PC-9 (cell line): ENCODE measurements at regions not wholly inside any gene's neighbourhood (a gene's known extent, or its start where the extent isn't known, plus 50 kb on each side); places are given as distances from the start of the nearest gene placed in this dataset.

ENCODE experiments used
- CTCF ChIP-seq: fragments of 200-600 bp; sonication (generic); conservative IDR thresholded peaks from 2 replicates; pipeline ENCODE4 v1.6.1; 2017; ENCODE audit warnings: mixed run types, antibody characterized with exemption, mild to moderate bottlenecking, moderate library complexity
- EZH2 ChIP-seq: fragments of 200-600 bp; sonication (generic); IDR thresholded peaks from 2 replicates; pipeline ENCODE4 v1.8.0; 2017; ENCODE audit warnings: antibody characterized with exemption, low read depth

DNA sequence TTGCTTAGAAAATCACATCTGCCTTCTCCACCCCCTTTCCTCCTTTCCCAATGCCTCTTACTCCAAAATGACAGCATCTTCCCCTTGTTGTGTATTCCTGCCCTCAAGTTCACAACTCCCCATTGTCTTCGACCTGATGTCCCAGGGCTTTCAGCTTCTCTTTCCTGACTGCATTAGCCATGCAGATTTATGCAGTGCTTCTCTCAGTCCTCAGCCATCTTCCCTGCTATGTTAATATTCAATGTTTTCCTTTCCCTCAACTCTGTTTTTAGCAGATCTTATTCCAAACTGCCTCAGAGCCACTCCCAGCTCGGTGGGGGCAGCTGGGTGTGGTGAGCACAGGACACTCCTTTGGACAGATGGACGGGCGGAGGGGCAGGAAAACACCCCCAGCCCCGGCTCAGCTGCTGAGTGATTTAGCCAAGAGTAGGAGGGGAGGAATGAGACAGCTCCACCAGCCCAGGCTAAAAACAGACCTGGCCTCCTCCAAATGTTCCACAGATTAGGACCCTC, 71.0 kb downstream of the CD2 start:
- TF ChIP-seq CTCF (no peak), EZH2 (no peak)
